BE2C (cell line): ENCODE measurements at regions not wholly inside any gene's neighbourhood (a gene's known extent, or its start where the extent isn't known, plus 50 kb on each side); places are given as distances from the start of the nearest gene placed in this dataset.

ENCODE experiments used
- DNase-seq: peaks from one replicate; pipeline ENCODE4 v3.0.0-alpha.2; 2020
- H3K27me3 ChIP-seq: fragments of 250-450 bp; sonication (Bioruptor Pico); 2 replicates; pipeline ENCODE4 v1.5.1; 2020; ENCODE audit warnings: mild to moderate bottlenecking
- H3K36me3 ChIP-seq: fragments of 250-450 bp; sonication (Bioruptor Pico); 2 replicates; pipeline ENCODE4 v1.5.1; 2020; ENCODE audit warnings: mild to moderate bottlenecking
- H3K4me1 ChIP-seq: fragments of 250-450 bp; sonication (Bioruptor Pico); 2 replicates; pipeline ENCODE4 v1.5.1; 2020
- H3K4me3 ChIP-seq: 2 replicates; pipeline ENCODE4 v1.5.1; 2011; ENCODE audit warnings: low read depth, low read length
- H3K9me3 ChIP-seq: fragments of 250-450 bp; sonication (Bioruptor Pico); 2 replicates; pipeline ENCODE4 v1.5.1; 2020
- TF ChIP-seq, protein P1 (sequence below): IDR thresholded peaks from 2 replicates; pipeline ENCODE4 v1.5.1; 2012; ENCODE audit warnings: mild to moderate bottlenecking, low read depth, low read length

DNA sequence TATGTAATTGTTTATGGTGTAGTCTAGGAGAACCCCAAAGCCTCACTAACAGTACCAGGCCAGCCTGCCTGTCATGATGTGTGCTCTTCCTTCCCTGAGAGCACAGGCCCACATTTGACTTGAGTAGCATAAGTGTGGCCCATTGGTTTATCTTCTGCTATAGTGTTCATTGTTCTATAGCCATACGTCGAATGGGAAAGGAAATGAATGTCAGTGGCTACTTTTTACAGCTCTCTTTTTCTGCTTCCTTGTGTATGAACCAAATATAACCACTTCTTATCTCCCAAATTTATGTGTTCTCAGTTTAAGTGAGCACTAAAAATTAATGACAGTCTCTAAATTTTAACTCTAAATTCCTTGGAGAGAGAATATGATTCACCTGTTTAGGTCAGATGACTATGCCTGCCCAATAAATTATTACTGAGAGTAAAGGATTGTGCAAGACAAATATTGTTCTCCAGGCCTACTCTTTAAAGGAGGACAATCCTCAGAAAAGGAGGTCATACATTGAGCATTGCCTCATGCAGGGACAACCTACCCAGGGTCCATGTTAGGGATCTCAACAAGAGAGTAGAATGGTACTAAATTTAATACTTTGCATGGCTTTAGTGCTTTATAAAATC is 222.9 kb upstream of the ARHGAP20 start:
- TF ChIP-seq, protein P1, sequence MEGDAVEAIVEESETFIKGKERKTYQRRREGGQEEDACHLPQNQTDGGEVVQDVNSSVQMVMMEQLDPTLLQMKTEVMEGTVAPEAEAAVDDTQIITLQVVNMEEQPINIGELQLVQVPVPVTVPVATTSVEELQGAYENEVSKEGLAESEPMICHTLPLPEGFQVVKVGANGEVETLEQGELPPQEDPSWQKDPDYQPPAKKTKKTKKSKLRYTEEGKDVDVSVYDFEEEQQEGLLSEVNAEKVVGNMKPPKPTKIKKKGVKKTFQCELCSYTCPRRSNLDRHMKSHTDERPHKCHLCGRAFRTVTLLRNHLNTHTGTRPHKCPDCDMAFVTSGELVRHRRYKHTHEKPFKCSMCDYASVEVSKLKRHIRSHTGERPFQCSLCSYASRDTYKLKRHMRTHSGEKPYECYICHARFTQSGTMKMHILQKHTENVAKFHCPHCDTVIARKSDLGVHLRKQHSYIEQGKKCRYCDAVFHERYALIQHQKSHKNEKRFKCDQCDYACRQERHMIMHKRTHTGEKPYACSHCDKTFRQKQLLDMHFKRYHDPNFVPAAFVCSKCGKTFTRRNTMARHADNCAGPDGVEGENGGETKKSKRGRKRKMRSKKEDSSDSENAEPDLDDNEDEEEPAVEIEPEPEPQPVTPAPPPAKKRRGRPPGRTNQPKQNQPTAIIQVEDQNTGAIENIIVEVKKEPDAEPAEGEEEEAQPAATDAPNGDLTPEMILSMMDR: no peak
- H3K9me3 ChIP-seq: no peaks in the 10 kb centered on the region
- no peaks in the 10 kb centered on the region for H3K36me3 ChIP-seq
- no peak overlapping the region for H3K4me3 ChIP-seq
- DNase-seq: no peak
- H3K27me3 ChIP-seq: no peaks in the 10 kb centered on the region
- no peaks in the 10 kb centered on the region for H3K4me1 ChIP-seq

DNA sequence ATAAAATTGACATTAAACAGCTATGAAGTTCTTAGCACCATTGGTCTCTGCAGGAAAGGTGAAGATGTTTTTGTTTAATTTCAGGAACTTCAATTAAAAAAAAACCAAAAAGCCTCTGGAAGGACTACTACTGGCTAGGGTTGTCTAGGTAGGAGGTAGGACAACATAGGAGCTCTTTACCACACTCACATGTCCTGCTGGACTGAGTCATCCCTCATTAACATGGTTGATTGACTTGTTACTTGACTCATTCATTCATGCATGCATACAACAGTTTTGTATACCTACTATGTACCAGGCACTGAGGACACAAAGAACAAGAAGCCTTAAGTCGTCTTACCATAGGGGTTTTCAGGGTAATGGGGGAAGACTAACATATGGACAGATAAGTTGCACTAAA is 216.9 kb upstream of the ARHGAP20 start:
- no peaks in the 10 kb centered on the region for H3K36me3 ChIP-seq
- H3K4me3 ChIP-seq: no peak overlapping the region
- TF ChIP-seq, protein P1: no peak

DNA sequence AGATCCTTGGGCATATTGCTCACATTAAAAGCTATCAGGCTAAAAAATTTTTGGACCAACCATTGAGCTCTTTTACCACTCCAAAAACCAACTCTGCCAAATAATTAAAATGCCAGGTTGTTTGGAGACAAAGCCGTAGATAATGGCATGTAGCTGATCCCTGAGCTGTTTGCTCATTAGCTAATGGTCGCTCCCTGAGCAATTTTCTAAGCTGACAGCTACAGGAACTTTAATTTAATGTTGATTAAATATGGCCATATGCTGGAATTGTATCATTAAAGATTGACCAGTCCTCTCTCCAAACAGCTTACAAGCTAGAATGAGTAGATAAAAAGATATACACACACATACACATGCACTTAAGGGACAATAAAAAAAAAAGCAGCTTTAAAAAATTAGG is 216.2 kb upstream of the ARHGAP20 start:
- Histone ChIP-seq H3K9me3 (no peaks in the 10 kb centered on the region), H3K4me1 (no peaks in the 10 kb centered on the region), H3K36me3 (no peaks in the 10 kb centered on the region), H3K4me3 (no peak overlapping the region), H3K27me3 (no peaks in the 10 kb centered on the region)
- no peak for DNase-seq
- TF ChIP-seq, protein P1: no peak

More for the DNA sequence above, 216.9 kb upstream of the ARHGAP20 start:
- H3K4me1 ChIP-seq: no peaks in the 10 kb centered on the region
- H3K9me3 ChIP-seq: no peaks in the 10 kb centered on the region
- H3K27me3 ChIP-seq: no peaks in the 10 kb centered on the region
- no peak for DNase-seq

DNA sequence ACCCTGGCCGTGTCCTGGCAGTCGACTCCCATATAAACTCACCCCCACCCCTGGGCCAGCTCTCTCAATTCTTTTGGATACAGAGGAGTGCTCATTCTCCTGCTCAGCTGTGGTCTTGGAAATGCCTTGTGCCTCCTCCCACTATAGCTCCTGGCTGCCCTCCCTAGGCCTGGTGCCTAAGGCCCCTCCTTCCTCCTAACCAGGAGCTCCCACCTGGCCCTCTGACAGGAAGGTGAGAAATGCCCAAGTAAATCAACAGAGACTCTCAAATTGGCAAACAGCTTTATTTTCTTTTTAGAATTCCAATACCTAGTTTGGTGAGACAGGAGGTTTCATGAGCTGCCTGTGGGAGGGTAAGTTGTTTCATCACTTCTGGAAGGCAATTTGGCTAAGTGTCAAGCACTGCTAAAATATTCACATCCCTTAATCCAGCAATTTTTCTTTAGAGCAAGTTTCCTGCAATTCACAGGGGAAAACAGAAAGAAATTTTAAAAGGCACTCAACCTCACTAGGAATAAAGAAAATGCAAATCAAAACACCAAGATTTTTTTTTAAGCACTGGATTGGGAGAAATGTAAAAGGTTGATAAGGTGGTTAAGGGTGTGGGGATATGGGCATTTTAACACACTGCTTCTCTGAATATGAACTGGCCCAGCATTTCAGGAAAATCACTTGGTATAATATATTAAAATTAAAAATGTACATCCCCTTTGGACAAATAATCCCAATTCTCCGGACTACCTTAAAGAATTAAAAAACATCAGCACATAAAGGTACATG is 209.7 kb upstream of the ARHGAP20 start:
- no peak for DNase-seq
- Histone ChIP-seq H3K4me1 (no peaks in the 10 kb centered on the region), H3K27me3 (no peaks in the 10 kb centered on the region), H3K4me3 (no peak overlapping the region), H3K9me3 (no peaks in the 10 kb centered on the region), H3K36me3 (no peaks in the 10 kb centered on the region)
- TF ChIP-seq, protein P1: no peak

DNA sequence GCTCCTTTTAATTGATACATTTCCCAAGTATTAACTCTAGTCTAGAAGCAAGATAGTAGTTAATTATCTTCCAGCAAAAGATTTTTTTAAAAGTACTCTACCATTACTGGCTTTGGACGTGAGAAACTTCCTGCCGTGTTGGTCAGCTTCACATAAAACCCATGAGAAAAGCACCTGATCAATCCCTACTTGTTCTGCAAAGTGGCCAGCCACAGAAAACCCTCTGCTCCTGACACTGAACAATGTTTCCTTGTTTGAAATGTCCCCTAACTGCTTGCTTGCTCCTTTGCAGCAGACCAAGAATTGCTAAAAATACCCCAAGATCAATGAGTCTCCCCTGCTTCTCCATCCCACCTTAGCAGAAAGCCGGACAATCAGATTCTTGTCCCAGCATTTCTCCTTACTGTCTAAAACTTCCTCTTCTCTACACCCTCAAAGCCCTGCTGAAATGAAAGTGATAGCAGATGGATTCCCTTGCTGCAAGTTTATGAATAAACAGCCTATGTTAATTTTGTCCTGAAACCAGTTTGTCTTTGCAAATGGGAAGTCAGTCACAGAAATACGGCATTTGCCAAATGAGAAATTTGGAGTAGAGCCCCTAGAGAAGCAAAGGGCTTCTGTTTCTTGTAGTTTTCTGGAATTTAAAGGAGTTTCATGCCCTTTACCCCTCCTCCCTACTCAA is 207.1 kb upstream of the ARHGAP20 start:
- H3K36me3 ChIP-seq: no peaks in the 10 kb centered on the region
- no peaks in the 10 kb centered on the region for H3K27me3 ChIP-seq
- no peaks in the 10 kb centered on the region for H3K9me3 ChIP-seq
- DNase-seq: no peak
- no peaks in the 10 kb centered on the region for H3K4me1 ChIP-seq
- TF ChIP-seq, protein P1: no peak
- H3K4me3 ChIP-seq: no peak overlapping the region
